ENCODE measurements at regions not wholly inside any gene's neighbourhood (a gene's known extent, or its start where the extent isn't known, plus 50 kb on each side); places are given as distances from the start of the nearest gene placed in this dataset.

- TF ChIP-seq CTCF (IDR thresholded peaks at IDR 0.05) = no peak
- TF ChIP-seq POLR2A (IDR thresholded peaks at IDR 0.05; ENCODE audit: low read depth) = no peak
These were observed 636.8 kb upstream of the LINC00305 start for GRCh38 chr18:64785686-64786085.

Measured in esophagus muscularis mucosa (tissue), 3 donors.